ENCODE measurements at regions not wholly inside any gene's neighbourhood (a gene's known extent, or its start where the extent isn't known, plus 50 kb on each side); places are given as distances from the start of the nearest gene placed in this dataset.

- no peak for TF ChIP-seq ZNF462 (CRISPR knock-in tag; IDR thresholded peaks at IDR 0.05)
- no peak for TF ChIP-seq ZNF114 (CRISPR knock-in tag; IDR thresholded peaks at IDR 0.05)
- no peak for TF ChIP-seq STAT1 (IDR thresholded peaks at IDR 0.05; ENCODE audit: unreplicated experiment)
- TF ChIP-seq CTCF (conservative IDR thresholded peaks at IDR 0.05; ENCODE audit: low read depth in 2 of 2): no peak
- TF ChIP-seq EZH2phosphoT487 (IDR thresholded peaks at IDR 0.05; ENCODE audit: unreplicated experiment): no peak
- no peak for TF ChIP-seq ZNF331 (CRISPR knock-in tag; IDR thresholded peaks at IDR 0.05; ENCODE audit: low read depth)
- TF ChIP-seq NANOG (IDR thresholded peaks at IDR 0.05; ENCODE audit: borderline replicate concordance): no peak
- no peak for TF ChIP-seq ETS1 (IDR thresholded peaks at IDR 0.05)
These were observed 359.4 kb downstream of the CD83 start (continued) for GRCh38 chr6:14476793-14477531.
